GM12873 (cell line): ENCODE measurements at regions not wholly inside any gene's neighbourhood (a gene's known extent, or its start where the extent isn't known, plus 50 kb on each side); places are given as distances from the start of the nearest gene placed in this dataset.

Source experiments
- TF ChIP-seq, protein P1 (sequence below): IDR thresholded peaks from 2 replicates; pipeline ENCODE4 v1.5.1; 2012; ENCODE audit warnings: low read depth, mild to moderate bottlenecking, moderate library complexity, low read length, control low read depth; ENCODE audit not compliant: insufficient read depth; ENCODE audit errors: missing control alignments

DNA sequence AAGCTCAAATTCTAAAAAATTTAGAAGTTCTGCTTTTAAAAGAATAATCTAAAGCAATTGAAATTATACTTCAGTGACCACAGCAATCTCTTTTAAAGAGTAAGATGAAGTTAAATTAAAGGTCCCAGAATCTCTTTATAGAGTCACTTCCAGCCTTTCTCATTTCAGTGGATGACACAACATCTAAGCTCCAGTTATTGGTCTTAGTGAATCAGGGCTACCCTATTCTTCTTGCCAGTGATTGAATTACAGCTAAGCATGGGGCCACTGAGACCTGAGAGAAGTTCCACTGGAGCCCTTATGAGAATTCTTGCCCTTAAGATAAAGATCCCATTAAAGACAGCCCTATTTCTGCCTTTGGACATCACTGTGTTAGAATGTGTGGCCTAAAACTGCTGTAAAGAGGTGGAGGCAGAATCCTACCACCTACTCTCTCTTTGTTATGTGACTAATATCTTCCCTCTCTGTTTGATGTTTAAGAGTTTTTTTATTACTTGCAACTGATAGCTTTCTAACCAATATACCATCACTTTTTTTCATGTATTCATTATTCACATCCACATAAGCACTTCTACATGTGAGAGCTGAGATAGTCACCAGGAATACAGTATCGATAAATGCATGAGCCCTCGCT, 128.6 kb downstream of the UNC5CL start:
- TF ChIP-seq, protein P1, sequence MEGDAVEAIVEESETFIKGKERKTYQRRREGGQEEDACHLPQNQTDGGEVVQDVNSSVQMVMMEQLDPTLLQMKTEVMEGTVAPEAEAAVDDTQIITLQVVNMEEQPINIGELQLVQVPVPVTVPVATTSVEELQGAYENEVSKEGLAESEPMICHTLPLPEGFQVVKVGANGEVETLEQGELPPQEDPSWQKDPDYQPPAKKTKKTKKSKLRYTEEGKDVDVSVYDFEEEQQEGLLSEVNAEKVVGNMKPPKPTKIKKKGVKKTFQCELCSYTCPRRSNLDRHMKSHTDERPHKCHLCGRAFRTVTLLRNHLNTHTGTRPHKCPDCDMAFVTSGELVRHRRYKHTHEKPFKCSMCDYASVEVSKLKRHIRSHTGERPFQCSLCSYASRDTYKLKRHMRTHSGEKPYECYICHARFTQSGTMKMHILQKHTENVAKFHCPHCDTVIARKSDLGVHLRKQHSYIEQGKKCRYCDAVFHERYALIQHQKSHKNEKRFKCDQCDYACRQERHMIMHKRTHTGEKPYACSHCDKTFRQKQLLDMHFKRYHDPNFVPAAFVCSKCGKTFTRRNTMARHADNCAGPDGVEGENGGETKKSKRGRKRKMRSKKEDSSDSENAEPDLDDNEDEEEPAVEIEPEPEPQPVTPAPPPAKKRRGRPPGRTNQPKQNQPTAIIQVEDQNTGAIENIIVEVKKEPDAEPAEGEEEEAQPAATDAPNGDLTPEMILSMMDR = no peak

DNA sequence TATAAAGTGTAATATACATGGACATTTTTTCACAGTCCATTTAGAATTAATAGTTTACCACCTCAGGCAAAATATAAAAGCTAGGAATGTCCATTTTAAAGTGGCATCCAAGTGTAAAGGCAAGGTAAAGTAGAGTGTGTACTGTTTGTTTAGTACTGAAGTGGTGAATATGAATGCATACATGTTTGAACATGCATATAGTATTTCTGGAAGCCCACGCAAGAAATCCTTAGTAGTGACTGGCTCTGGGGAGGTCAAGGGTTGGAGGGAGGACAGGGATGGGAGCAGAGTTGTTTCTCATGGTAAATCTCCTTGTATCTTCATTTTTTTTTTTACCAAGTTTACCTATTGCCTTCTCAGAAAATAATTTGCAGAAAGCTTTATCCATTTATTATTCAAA, 129.2 kb downstream of the UNC5CL start:
- TF ChIP-seq, protein P1 = no peak

DNA sequence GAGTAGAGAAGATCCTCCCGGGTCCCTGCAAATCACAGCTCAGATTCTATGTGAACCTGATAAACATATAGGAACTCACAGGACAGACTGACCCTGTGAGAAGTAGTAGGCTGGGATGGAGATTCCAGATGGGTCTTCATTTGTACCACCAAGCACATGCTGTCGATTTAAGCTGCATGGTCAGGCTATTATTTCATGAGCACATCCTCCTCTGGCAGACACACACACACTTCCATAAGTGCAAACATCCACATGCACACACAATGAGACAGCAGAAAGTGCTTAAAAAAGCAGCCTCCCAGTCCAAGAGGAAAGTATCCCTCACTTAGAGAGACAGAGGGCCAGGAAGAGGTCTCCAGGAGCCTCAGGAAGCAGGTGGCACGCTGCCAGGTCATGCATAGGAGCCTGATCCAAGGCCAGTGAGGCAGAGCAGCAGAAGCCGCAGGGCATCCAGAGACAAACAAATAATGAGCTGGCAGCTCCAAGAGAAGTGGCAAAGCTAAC, 131.8 kb downstream of the UNC5CL start:
- TF ChIP-seq, protein P1 = no peak

DNA sequence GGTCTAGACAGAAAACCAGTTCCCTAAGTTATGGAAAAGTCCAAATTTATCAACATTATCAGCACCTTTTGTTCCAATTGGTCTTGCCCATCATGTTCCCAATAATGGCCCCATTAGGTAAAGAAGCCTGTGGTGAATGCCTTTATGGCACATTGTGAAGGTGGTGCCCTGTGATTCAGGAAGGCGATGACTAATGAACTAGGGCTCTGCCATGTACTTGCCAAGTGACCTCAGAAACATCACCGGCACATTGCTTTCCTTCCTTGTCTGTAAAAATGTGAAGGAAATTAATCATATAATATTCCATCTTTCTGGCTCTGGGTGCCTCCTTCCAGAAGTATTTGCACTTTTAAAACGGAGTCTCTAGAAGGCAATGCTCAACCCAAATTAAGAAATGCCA, 132.3 kb downstream of the UNC5CL start:
- TF ChIP-seq, protein P1 = no peak

DNA sequence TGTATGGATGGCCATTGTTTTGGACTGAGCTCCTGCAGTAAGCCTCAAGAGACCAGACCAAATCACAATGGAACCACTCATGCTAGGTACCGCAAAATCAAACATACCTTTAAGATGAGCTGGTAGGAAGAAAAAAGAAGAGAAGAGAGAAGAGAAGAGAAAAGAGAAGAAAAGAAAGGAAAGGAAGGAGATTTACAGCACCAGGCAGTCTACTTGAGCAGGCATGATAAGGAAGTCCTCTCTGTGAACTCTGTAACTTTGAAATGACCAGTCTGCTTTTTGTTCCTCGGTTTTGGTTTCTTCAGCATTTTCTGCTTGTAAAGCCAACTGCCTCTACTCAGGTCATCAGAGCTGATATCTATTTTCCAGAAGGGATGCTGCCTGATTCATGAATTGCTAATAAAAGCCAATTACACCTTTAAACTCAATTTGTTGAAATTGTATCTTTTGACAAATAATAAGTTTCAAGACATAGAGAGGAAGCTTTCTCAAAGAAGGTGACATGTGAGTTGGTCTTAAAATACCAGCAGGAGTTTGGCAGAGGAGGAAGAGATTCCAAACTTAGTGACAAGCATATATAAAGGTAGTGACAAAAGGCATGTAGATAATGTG, 134.3 kb downstream of the UNC5CL start:
- TF ChIP-seq, protein P1 = no peak

DNA sequence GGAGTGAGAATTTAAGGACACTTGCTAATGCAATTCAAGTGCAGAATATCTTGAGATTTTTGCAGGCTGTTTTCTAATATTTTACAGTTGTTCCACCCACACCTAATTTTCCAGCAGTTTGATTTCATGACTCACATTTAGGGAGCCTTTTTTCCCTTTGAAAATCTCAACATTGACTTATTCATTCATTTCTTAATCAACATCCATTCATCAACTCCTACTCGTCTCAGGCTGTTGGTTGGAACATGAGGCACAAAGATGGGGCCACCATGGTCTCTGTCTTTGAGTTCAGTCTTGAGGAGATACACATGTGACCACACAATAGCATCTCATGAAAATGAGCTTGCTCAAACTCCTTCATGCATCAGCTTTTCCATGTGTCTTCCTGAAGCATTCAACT, 135.6 kb downstream of the UNC5CL start:
- TF ChIP-seq, protein P1 = no peak

DNA sequence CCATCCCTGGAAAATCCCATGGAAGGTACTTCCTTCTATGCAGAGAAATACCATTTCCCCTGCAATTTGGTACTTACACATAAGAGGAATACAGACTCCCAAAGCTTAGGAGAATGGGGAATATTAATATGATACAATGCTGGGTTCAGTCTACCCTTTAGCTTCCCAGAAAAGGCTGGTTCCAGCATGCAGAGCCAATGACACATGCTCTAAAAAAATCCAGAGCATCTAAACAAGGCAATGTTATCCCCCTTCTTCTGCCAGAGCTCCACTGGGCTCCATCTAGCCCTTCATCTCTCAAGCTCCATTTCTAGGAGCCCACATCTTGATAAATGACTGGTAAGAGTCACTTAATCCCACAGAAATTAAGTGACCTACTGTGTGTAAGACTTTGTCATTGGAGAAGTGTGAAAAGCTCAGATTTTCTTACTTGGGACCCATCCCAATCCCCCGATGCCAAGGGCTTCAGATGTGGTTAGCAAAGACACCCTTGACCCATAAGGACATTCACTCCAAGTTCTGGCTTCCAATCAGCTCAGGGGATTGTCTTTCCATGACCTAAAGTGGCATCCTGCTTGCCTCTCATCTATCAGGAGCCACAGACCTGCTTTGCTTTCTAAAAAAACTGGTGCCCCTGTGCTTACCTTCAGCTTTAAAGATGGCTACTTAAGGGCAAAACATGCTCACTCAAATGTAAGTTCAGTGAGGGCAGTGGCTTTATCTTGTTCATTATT, 137.5 kb downstream of the UNC5CL start:
- TF ChIP-seq, protein P1 = no peak
